ENCODE measurements at regions not wholly inside any gene's neighbourhood (a gene's known extent, or its start where the extent isn't known, plus 50 kb on each side); places are given as distances from the start of the nearest gene placed in this dataset.

GRCh38 chr5:50947906-50948683, 281.7 kb downstream of the PARP8 start:
- DNase-seq (ENCODE audit: extremely low read depth, low read depth) = no peak

GRCh38 chr5:50953290-50953689, 286.9 kb downstream of the PARP8 start:
- TF ChIP-seq CTCF (IDR thresholded peaks at IDR 0.05; ENCODE audit: low read depth, low read length) = no peak
- DNase-seq (ENCODE audit: extremely low read depth, low read depth) = no peak

More at GRCh38 chr5:50947906-50948683, 281.7 kb downstream of the PARP8 start:
- TF ChIP-seq CTCF (IDR thresholded peaks at IDR 0.05; ENCODE audit: low read depth, low read length) = no peak

GRCh38 chr5:50958852-50959457, 292.5 kb downstream of the PARP8 start:
- peak; percentile 54 for TF ChIP-seq CTCF (IDR thresholded peaks at IDR 0.05; ENCODE audit: low read depth, low read length)
- peak; percentile 1 for DNase-seq (ENCODE audit: extremely low read depth, low read depth)

- DNase-seq (ENCODE audit: extremely low read depth, low read depth) = peak; percentile 3
- TF ChIP-seq CTCF (IDR thresholded peaks at IDR 0.05; ENCODE audit: low read depth, low read length) = peak; percentile 99
These were observed 296.8 kb downstream of the PARP8 start for GRCh38 chr5:50962934-50963872.

- no peak for DNase-seq (ENCODE audit: extremely low read depth, low read depth)
- no peak for TF ChIP-seq CTCF (IDR thresholded peaks at IDR 0.05; ENCODE audit: low read depth, low read length)
These were observed 297.7 kb downstream of the PARP8 start for GRCh38 chr5:50963971-50964745.

GRCh38 chr5:50964746-50965653, 298.6 kb downstream of the PARP8 start:
- TF ChIP-seq CTCF (IDR thresholded peaks at IDR 0.05; ENCODE audit: low read depth, low read length) = no peak
- no peak for DNase-seq (ENCODE audit: extremely low read depth, low read depth)

Data from AG09319 (cell line).